Sigmoid colon (tissue), 6 donors: ENCODE measurements at regions not wholly inside any gene's neighbourhood (a gene's known extent, or its start where the extent isn't known, plus 50 kb on each side); places are given as distances from the start of the nearest gene placed in this dataset.
"Not testable (repeated sequence)": the region's sequence is repeated elsewhere in the genome, so short reads cannot be mapped to it uniquely, and the experiment has no call there.

Source experiments
- DNase-seq: peaks from one replicate; pipeline ENCODE4 v3.0.0-alpha.2; 2019
- H3K27ac ChIP-seq, 4 donors: fragments of 200-600 bp; sonication (generic); one replicate each; pipeline ENCODE4 v1.5.1; 2016 to 2019; ENCODE audit warnings: mild to moderate bottlenecking in 1 of 4
- H3K27me3 ChIP-seq, 3 donors: fragments of 200-600 bp; sonication (generic); one replicate each; pipeline ENCODE4 v1.5.1; 2019; ENCODE audit warnings: mild to moderate bottlenecking in 1 of 3
- H3K36me3 ChIP-seq, 4 donors: fragments of 200-600 bp; sonication (generic); one replicate each; pipeline ENCODE4 v1.5.1; 2016 to 2019
- H3K4me1 ChIP-seq, 4 donors: fragments of 200-600 bp; sonication (generic); one replicate each; pipeline ENCODE4 v1.5.1; 2017 to 2019
- H3K4me3 ChIP-seq, 4 donors: fragments of 200-600 bp; sonication (generic); one replicate each; pipeline ENCODE4 v1.5.1; 2017 to 2019; ENCODE audit warnings: mild to moderate bottlenecking in 2 of 4, moderate library complexity in 1 of 4
- H3K9me3 ChIP-seq, 4 donors: fragments of 200-600 bp in 3 of 4; sonication (generic) in 3 of 4; one replicate each; pipeline versions ENCODE4 v1.5.1 to v1.6.1; 2013 to 2019
- EP300 ChIP-seq, 4 donors: sonication (generic); formaldehyde crosslinking; IDR thresholded peaks; one replicate each; pipeline ENCODE4 v1.6.1; 2017; ENCODE audit warnings: antibody characterized with exemption in 4 of 4
- POLR2A ChIP-seq, 2 donors: fragments of 450-650 bp; IDR thresholded peaks; one replicate each; pipeline ENCODE4 v1.6.1; 2016; ENCODE audit warnings: antibody characterized with exemption in 2 of 2, mild to moderate bottlenecking in 2 of 2, moderate library complexity in 2 of 2
- POLR2AphosphoS5 ChIP-seq, 4 donors: sonication (generic); formaldehyde crosslinking; IDR thresholded peaks; one replicate each; pipeline ENCODE4 v1.6.1; 2017; ENCODE audit warnings: antibody characterized with exemption in 4 of 4
- WGBS, 2 donors: extraction: QIAGEN DNeasy Blood & Tissue Kit; methylation state at CpG; one replicate each; pipeline ENCODE4 v1.1.7; 2013; 5-methylcytosine and 5-hydroxymethylcytosine counted together
- intact Hi-C: fragments of 100-400 bp; cut with DNase I; formaldehyde crosslinking; loops from one replicate; pipeline ENCODE4 v1.15.1; 2023
- TF ChIP-seq, protein P1 (sequence below), 4 experiments: fragments of 450-650 bp in 3 of 4; fragments of 200-600 bp in 1 of 4; IDR thresholded peaks; one replicate each; pipeline ENCODE4 v1.5.1; 2016 to 2019; ENCODE audit warnings: antibody characterized with exemption in 4 of 4, mild to moderate bottlenecking in 3 of 4, moderate library complexity in 2 of 4
- donor health status: healthy with polysubstance abuse.
- donor health status: healthy.

DNA sequence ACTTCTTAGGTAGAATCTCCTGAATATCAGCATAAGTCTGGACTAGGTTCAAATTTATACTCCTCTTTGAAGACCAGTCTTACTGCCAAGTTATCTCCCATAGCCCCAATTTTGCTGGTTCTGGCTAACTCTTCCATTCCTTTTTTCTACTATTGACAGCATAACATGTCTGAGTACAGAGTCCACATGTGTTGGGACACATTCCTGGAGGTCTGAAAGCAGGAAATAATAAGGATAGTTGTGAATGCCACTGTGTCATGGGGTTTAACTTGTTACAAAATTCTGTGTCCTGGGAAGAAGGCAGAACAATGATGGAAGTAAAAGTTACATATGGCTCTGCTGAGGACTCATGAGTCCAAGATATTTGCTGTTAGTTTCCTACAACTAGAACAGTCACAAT lies 57.4 kb upstream of the ZBTB20 start:
- Histone ChIP-seq H3K27me3 (no peaks in the 10 kb centered on the region), H3K4me3 (no peak overlapping the region), H3K36me3 (no peaks in the 10 kb centered on the region), H3K27ac (no peak overlapping the region), H3K4me1 (no peaks in the 10 kb centered on the region), H3K9me3 (no peaks in the 10 kb centered on the region)
- TF ChIP-seq, protein P1, sequence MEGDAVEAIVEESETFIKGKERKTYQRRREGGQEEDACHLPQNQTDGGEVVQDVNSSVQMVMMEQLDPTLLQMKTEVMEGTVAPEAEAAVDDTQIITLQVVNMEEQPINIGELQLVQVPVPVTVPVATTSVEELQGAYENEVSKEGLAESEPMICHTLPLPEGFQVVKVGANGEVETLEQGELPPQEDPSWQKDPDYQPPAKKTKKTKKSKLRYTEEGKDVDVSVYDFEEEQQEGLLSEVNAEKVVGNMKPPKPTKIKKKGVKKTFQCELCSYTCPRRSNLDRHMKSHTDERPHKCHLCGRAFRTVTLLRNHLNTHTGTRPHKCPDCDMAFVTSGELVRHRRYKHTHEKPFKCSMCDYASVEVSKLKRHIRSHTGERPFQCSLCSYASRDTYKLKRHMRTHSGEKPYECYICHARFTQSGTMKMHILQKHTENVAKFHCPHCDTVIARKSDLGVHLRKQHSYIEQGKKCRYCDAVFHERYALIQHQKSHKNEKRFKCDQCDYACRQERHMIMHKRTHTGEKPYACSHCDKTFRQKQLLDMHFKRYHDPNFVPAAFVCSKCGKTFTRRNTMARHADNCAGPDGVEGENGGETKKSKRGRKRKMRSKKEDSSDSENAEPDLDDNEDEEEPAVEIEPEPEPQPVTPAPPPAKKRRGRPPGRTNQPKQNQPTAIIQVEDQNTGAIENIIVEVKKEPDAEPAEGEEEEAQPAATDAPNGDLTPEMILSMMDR (IDR thresholded peaks at IDR 0.05): no peak
- no peak for TF ChIP-seq EP300 (IDR thresholded peaks at IDR 0.05)
- no peak for TF ChIP-seq POLR2A (IDR thresholded peaks at IDR 0.05)
- TF ChIP-seq POLR2AphosphoS5 (IDR thresholded peaks at IDR 0.05): no peak
- DNase-seq: no peak
- intact Hi-C loops: no loop called here

DNA sequence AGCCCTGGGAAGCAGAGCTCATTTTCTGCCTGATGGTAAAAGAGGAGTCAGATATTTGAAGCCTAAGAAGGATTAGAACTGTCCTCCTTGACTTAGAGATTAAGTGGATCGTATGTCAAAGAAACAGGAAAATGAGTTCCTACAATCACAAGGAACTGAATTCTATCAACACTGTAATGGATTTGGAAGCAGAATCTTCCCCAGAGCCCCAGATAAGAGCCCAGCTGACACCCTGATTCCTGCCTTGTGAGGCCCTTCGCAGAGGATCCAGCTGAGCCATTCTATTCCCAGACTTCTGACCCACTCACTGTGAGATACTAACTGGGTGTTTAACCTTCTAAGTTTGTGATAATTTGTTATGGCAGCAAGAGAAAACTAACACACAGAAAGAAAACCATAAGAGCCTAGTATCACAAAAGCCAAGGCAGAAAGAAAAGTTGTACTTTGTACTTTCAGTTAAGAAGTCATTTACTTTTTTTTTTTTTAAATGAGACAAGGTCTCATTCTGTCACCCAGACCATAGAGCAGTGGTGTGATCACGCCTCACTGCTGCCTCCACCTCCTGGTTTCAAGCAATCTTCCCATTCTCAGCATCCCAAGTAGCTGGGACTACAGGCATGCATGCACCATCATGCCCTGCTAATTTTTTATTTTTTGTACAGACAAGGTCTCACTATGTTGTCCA lies 61.1 kb upstream of the ZBTB20 start:
- H3K27me3 ChIP-seq: no peaks in the 10 kb centered on the region
- no peaks in the 10 kb centered on the region for H3K4me1 ChIP-seq
- no peak overlapping the region for H3K27ac ChIP-seq
- TF ChIP-seq, protein P1 (IDR thresholded peaks at IDR 0.05): no peak
- TF ChIP-seq POLR2AphosphoS5 (IDR thresholded peaks at IDR 0.05) (no peak), POLR2A (IDR thresholded peaks at IDR 0.05) (no peak), EP300 (IDR thresholded peaks at IDR 0.05) (no peak)
- H3K36me3 ChIP-seq: no peaks in the 10 kb centered on the region
- 45 to 77% methylated on average over 3 of the region's 3 CpGs for WGBS, 2 donors
- H3K9me3 ChIP-seq: no peaks in the 10 kb centered on the region
- intact Hi-C loops: no loop called here
- H3K4me3 ChIP-seq: no peak overlapping the region
- no peak for DNase-seq

DNA sequence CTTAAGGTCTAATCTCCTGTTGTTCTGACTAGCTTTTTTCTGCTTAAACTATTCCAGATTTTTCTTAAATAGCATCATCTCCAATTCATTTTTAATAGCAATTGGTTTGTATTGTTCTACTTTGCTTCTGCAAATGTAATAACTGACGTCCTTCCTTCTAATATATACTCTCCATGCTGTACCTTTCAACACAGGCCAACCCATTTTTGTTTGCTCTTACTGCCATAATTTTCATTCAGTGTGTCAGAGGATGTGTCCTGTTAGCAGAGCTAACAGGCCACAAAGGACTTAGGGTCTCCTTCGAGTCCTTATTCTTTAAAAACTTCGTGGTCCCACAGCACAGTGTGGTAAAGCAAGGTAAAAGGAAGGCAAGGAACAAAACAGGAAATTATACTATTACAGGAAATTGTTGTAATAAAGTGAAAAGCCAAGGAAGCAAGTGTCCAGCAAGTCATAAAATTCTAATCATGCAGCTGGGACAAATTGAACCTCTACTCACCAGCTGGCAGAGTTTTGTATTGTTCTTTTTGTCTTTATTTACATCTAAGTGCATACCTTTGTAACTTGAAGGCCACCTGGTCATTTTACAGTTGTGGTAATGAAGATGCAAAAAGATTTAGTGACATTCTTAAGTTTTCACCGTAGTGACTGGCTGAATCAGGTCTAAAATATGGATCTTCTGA lies 64.9 kb upstream of the ZBTB20 start:
- H3K27ac ChIP-seq: no peak overlapping the region
- intact Hi-C loops: no loop called here
- TF ChIP-seq, protein P1 (IDR thresholded peaks at IDR 0.05): no peak
- TF ChIP-seq POLR2A (IDR thresholded peaks at IDR 0.05) (no peak), POLR2AphosphoS5 (IDR thresholded peaks at IDR 0.05) (no peak)
- no peak for DNase-seq
- H3K4me3 ChIP-seq: no peak overlapping the region
- H3K9me3 ChIP-seq: no peaks in the 10 kb centered on the region
- WGBS, 2 donors: 8 to 37% methylated on average over 4 of the region's 4 CpGs
- H3K27me3 ChIP-seq: no peaks in the 10 kb centered on the region
- no peaks in the 10 kb centered on the region for H3K36me3 ChIP-seq
- H3K4me1 ChIP-seq: no peaks in the 10 kb centered on the region

DNA sequence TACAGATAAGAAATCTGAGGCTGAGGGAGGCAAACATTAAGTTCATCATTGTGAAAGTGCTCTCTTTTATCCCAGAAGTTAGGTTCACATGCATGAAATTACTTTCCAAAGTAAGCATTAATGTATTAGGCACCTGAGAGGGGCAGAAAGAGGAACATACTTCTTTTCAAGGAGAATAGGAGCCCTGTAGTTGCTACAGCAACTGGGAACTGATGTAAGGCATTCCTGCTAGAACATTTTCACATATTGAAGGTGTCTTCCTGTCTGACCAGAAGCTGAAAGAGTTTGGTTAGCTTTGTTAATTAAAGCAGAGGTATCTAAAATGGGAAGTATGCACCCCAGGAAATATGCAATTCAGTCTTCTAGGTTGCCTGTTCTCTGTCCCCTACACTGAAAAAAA lies 65.5 kb upstream of the ZBTB20 start:
- no peaks in the 10 kb centered on the region for H3K9me3 ChIP-seq

DNA sequence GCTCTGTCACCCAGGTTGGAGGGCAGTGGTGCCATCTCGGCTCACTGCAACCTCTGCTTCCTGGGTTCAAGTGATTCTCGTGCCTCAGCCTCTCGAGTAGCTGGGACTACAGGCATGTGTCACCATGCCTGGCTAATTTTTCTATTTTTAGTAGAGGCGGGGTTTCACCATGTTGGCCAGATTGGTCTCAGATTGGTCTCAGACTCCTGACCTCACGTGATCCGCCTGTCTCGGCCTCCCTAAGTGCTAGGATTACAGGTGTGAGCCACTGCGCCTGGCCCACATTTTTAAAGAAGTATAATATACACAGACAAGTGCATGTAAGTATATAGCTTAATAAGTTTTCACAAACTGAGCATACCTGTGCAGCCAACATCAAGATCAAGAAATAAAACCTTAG lies 66.0 kb upstream of the ZBTB20 start:
- H3K4me1 ChIP-seq, H3K27ac ChIP-seq, H3K9me3 ChIP-seq, DNase-seq, H3K36me3 ChIP-seq, H3K27me3 ChIP-seq, H3K4me3 ChIP-seq, intact Hi-C loops: not testable (repeated sequence)
- 77 to 84% methylated on average over 8 of the region's 8 CpGs for WGBS, 2 donors

More for the DNA sequence above, 65.5 kb upstream of the ZBTB20 start:
- Histone ChIP-seq H3K4me1 (peaks cover 0 to 3% (median under 1%) of the 10 kb centered on the region in 4 donors), H3K27ac (no peak overlapping the region), H3K4me3 (no peak overlapping the region), H3K27me3 (no peaks in the 10 kb centered on the region), H3K36me3 (no peaks in the 10 kb centered on the region)
- DNase-seq: no peak
- TF ChIP-seq POLR2AphosphoS5 (IDR thresholded peaks at IDR 0.05) (no peak), EP300 (IDR thresholded peaks at IDR 0.05) (no peak)
- intact Hi-C loops: no loop called here

DNA sequence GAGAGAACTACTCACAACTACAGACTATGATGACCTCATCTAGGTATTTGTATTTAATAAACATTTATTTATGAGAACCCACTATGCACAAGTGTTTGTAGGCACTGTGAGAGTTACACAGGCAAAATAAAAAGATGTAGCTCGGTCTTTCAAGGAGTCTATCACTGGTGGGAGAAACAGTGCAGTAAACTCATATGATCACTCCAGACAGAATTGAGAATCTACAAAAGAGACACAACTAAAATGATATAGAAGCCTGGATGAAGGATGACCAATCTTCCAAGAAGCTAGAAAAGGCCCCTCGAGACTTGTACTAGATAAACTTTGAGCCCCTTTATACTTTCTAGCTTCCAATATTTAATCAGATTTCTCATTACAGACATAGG lies 70.2 kb upstream of the ZBTB20 start:
- no peak overlapping the region for H3K4me3 ChIP-seq
- 14 to 17% methylated on average over 2 of the region's 2 CpGs for WGBS, 2 donors
- no peak overlapping the region for H3K27ac ChIP-seq
- intact Hi-C loops: loop anchor here (5.0 kb wide), 1 partner anchor 475 kb away; no protein-coding TSS in a partner anchor
- H3K9me3 ChIP-seq: no peaks in the 10 kb centered on the region
- TF ChIP-seq POLR2A (IDR thresholded peaks at IDR 0.05) (no peak), EP300 (IDR thresholded peaks at IDR 0.05) (no peak), POLR2AphosphoS5 (IDR thresholded peaks at IDR 0.05) (no peak)
- TF ChIP-seq, protein P1 (IDR thresholded peaks at IDR 0.05): no peak
- peaks cover 0 to 11% (median 5%) of the 10 kb centered on the region in 4 donors for H3K4me1 ChIP-seq
- no peaks in the 10 kb centered on the region for H3K36me3 ChIP-seq
- no peaks in the 10 kb centered on the region for H3K27me3 ChIP-seq
- DNase-seq: no peak
